Keratinocyte (primary cell): ENCODE measurements at regions not wholly inside any gene's neighbourhood (a gene's known extent, or its start where the extent isn't known, plus 50 kb on each side); places are given as distances from the start of the nearest gene placed in this dataset.

Experiments used
- EZH2 ChIP-seq: IDR thresholded peaks from one replicate; pipeline ENCODE4 v1.6.1; 2012; ENCODE audit warnings: inconsistent platforms, mild to moderate bottlenecking, low read length, moderate library complexity
- TF ChIP-seq, protein P1 (sequence below), 3 experiments: IDR thresholded peaks in 1 of 3; conservative IDR thresholded peaks in 1 of 3; optimal IDR thresholded peaks in 1 of 3; 2 replicates in 2 of 3; 3 replicates in 1 of 3; pipeline versions ENCODE3 to v1.5.1; 2011; ENCODE audit warnings: low read length in 3 of 3, mild to moderate bottlenecking in 3 of 3, moderate library complexity in 2 of 3, control low read depth in 1 of 3, inconsistent platforms in 1 of 3; ENCODE audit not compliant: insufficient read depth in 2 of 3; ENCODE audit errors: extremely low read depth in 1 of 3

DNA sequence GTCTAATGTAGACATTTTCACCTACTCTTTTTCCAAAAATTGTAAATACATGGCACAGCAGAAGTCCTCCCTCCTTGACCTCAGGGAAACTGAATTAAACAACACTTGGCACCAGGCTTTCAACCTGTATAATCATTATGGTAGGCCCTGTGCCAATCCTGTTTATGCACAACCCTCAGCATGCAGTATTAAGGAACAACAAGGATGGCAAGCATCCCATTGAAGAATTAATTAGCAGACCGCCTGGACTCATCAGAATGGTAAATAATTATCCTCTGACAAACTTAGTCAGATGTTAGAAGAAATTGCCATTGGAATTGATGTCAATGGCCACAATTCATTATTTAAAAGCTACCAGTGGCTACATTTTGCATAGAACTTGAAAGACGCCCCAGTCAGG lies 66.3 kb upstream of the GALNT5 start:
- TF ChIP-seq, protein P1, sequence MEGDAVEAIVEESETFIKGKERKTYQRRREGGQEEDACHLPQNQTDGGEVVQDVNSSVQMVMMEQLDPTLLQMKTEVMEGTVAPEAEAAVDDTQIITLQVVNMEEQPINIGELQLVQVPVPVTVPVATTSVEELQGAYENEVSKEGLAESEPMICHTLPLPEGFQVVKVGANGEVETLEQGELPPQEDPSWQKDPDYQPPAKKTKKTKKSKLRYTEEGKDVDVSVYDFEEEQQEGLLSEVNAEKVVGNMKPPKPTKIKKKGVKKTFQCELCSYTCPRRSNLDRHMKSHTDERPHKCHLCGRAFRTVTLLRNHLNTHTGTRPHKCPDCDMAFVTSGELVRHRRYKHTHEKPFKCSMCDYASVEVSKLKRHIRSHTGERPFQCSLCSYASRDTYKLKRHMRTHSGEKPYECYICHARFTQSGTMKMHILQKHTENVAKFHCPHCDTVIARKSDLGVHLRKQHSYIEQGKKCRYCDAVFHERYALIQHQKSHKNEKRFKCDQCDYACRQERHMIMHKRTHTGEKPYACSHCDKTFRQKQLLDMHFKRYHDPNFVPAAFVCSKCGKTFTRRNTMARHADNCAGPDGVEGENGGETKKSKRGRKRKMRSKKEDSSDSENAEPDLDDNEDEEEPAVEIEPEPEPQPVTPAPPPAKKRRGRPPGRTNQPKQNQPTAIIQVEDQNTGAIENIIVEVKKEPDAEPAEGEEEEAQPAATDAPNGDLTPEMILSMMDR (optimal IDR thresholded peaks at IDR 0.05 in 1 of 3, IDR thresholded peaks at IDR 0.05 in 1 of 3, conservative IDR thresholded peaks at IDR 0.05 in 1 of 3; ENCODE audit: extremely low read depth in 1 of 3, insufficient read depth in 2 of 3, low read length in 3 of 3), result no peak
- no peak for TF ChIP-seq EZH2
